ENCODE measurements at regions not wholly inside any gene's neighbourhood (a gene's known extent, or its start where the extent isn't known, plus 50 kb on each side); places are given as distances from the start of the nearest gene placed in this dataset.

- no peak overlapping the region for H3K27ac ChIP-seq (ENCODE audit: insufficient read depth, low read depth, low read length)
- no TSS peak for BruUV-seq (replicated peaks)
- ChIA-PET POLR2A (interaction anchor here (0.6 kb wide), 1 partner anchor 156 kb away, joined by 3 read pairs; no protein-coding TSS in a partner anchor), CTCF (no interaction called here)
- no peak overlapping the region for H3K4me3 ChIP-seq (replicated peaks in 1 of 3; ENCODE audit: insufficient read depth in 1 of 3, low read depth in 1 of 3, low read length in 3 of 3)
- TF ChIP-seq CTCF (IDR thresholded peaks at IDR 0.05; ENCODE audit: extremely low read depth in 1 of 2, insufficient read depth in 1 of 2, low read depth in 1 of 2, low read length in 2 of 2) (no peak), FOS (IDR thresholded peaks at IDR 0.05; ENCODE audit: borderline replicate concordance, insufficient read depth, low read length) (no peak), GATA2 (IDR thresholded peaks at IDR 0.05; ENCODE audit: insufficient read depth, insufficient read length, low read depth, low read length) (no peak), EZH2 (IDR thresholded peaks at IDR 0.05; ENCODE audit: borderline replicate concordance, low read depth, low read length, severe bottlenecking) (no peak), MAX (IDR thresholded peaks at IDR 0.05; ENCODE audit: insufficient read depth, insufficient read length) (no peak), MYC (IDR thresholded peaks at IDR 0.05; ENCODE audit: low read depth, low read length) (no peak), POLR2A (IDR thresholded peaks at IDR 0.05; ENCODE audit: low read depth, low read length) (no peak), POLR2AphosphoS5 (IDR thresholded peaks at IDR 0.05; ENCODE audit: insufficient read depth, low read depth, low read length) (no peak), JUN (IDR thresholded peaks at IDR 0.05; ENCODE audit: borderline replicate concordance, insufficient read depth, insufficient read length, low read depth) (no peak)
- H3K36me3 ChIP-seq (ENCODE audit: control insufficient read depth in 2 of 2, extremely low read depth in 1 of 2, insufficient read depth in 2 of 2, low read length in 2 of 2), result no peaks in the 10 kb centered on the region
- intact Hi-C loops (cut with micrococcal nuclease) (no loop called here), dilution Hi-C loops (cut with MboI; ENCODE audit: extremely low pct_ligation_motif_present, low sequenced_read_pairs) (no loop called here)
- no peak for FAIRE-seq
- no peaks in the 10 kb centered on the region for H3K4me1 ChIP-seq (ENCODE audit: control insufficient read depth, extremely low read depth, insufficient read depth, low read length)
- no peak overlapping the region for H3K9ac ChIP-seq (replicated peaks; ENCODE audit: extremely low read depth, insufficient read depth, low read length)
- H3K9me1 ChIP-seq (replicated peaks; ENCODE audit: control insufficient read depth, extremely low read depth, insufficient read depth, low read length), result no peaks in the 10 kb centered on the region
- H3K79me2 ChIP-seq (ENCODE audit: control insufficient read depth, insufficient read depth, low read length), result no peaks in the 10 kb centered on the region
- no peaks in the 10 kb centered on the region for H3K27me3 ChIP-seq (ENCODE audit: control insufficient read depth in 2 of 2, insufficient read depth in 2 of 2, low read length in 2 of 2)
- no peaks in the 10 kb centered on the region for H3K9me3 ChIP-seq (replicated peaks; ENCODE audit: control insufficient read depth, insufficient read depth, low read length)
- no peak for DNase-seq (ENCODE audit: low read depth, low spot score)
- no peak overlapping the region for H3K4me2 ChIP-seq (ENCODE audit: insufficient read depth, low read length)
- H4K20me1 ChIP-seq (replicated peaks; ENCODE audit: control insufficient read depth, extremely low read depth, insufficient read depth, low read length), result no peaks in the 10 kb centered on the region
- H2AFZ ChIP-seq (ENCODE audit: low read depth, low read length), result no peak overlapping the region
Measured at GRCh38 chr15:39347453-39347852, 233.4 kb upstream of the THBS1 start.

Data from endothelial cell of umbilical vein (primary cell).